Nephron progenitor cell (in vitro differentiated cells): ENCODE measurements at regions not wholly inside any gene's neighbourhood (a gene's known extent, or its start where the extent isn't known, plus 50 kb on each side); places are given as distances from the start of the nearest gene placed in this dataset.

Experiments
- DNase-seq: peaks from one replicate; pipeline ENCODE4 v3.0.0; 2021
- H3K27ac Mint-ChIP-seq: 2 replicates; pipeline ENCODE4 v1.8.0; 2021; ENCODE audit warnings: mild to moderate bottlenecking, moderate library complexity, mixed read lengths
- H3K27me3 Mint-ChIP-seq: 2 replicates; pipeline ENCODE4 v1.8.0; 2021; ENCODE audit warnings: mild to moderate bottlenecking, low read depth, mixed read lengths; ENCODE audit not compliant: poor library complexity
- H3K36me3 Mint-ChIP-seq: 2 replicates; pipeline ENCODE4 v1.8.0; 2021; ENCODE audit warnings: low read depth, mixed read lengths
- H3K4me1 Mint-ChIP-seq: 2 replicates; pipeline ENCODE4 v1.8.0; 2021; ENCODE audit warnings: mixed read lengths
- H3K4me3 Mint-ChIP-seq: 2 replicates; pipeline ENCODE4 v1.8.0; 2021; ENCODE audit warnings: mild to moderate bottlenecking, moderate library complexity, mixed read lengths
- H3K9me3 Mint-ChIP-seq: 2 replicates; pipeline ENCODE4 v1.8.0; 2021; ENCODE audit warnings: mild to moderate bottlenecking, moderate library complexity, mixed read lengths
- TF ChIP-seq, protein P1 (sequence below): fragments of 200-600 bp; sonication (generic); IDR thresholded peaks from 2 replicates; pipeline ENCODE4 v1.5.0; 2021; ENCODE audit warnings: antibody characterized with exemption

DNA sequence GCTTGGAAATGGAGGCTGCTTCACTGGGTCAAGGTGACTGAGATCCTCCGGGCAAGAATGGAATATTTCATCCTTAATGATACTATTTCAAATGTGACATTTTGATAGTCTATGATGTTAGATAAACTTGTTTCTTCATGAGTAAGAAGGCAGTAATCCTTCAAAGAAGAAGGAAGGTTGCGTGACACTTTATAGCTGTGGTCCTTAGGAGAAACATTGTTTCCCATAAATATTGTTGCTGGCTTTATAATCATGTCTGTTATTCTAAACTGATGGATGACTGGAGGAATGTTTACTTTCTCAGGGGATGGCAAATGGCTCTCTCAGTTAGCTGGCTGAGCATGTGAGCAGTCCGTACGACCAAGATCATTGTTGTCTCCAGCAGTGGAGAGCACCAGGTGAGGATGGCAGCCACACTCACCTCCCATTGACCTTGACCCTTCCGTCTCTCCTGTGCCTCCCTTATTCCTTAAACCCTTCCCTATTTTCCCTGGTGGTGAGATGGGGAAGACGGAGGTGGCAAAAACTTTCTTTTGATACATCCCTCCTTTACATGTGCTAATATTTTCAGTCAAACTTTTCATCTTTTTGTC lies 171.2 kb upstream of the OLIG3 start:
- TF ChIP-seq, protein P1, sequence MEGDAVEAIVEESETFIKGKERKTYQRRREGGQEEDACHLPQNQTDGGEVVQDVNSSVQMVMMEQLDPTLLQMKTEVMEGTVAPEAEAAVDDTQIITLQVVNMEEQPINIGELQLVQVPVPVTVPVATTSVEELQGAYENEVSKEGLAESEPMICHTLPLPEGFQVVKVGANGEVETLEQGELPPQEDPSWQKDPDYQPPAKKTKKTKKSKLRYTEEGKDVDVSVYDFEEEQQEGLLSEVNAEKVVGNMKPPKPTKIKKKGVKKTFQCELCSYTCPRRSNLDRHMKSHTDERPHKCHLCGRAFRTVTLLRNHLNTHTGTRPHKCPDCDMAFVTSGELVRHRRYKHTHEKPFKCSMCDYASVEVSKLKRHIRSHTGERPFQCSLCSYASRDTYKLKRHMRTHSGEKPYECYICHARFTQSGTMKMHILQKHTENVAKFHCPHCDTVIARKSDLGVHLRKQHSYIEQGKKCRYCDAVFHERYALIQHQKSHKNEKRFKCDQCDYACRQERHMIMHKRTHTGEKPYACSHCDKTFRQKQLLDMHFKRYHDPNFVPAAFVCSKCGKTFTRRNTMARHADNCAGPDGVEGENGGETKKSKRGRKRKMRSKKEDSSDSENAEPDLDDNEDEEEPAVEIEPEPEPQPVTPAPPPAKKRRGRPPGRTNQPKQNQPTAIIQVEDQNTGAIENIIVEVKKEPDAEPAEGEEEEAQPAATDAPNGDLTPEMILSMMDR = no peak
- H3K27ac Mint-ChIP-seq = peak overlapping the region; percentile 14
- H3K27me3 Mint-ChIP-seq = no peaks in the 10 kb centered on the region
- no peak overlapping the region for H3K4me3 Mint-ChIP-seq
- H3K4me1 Mint-ChIP-seq = peaks cover 26% of the 10 kb centered on the region
- DNase-seq = no peak
- H3K36me3 Mint-ChIP-seq = peaks cover under 1% of the 10 kb centered on the region
- peaks cover 7% of the 10 kb centered on the region for H3K9me3 Mint-ChIP-seq

DNA sequence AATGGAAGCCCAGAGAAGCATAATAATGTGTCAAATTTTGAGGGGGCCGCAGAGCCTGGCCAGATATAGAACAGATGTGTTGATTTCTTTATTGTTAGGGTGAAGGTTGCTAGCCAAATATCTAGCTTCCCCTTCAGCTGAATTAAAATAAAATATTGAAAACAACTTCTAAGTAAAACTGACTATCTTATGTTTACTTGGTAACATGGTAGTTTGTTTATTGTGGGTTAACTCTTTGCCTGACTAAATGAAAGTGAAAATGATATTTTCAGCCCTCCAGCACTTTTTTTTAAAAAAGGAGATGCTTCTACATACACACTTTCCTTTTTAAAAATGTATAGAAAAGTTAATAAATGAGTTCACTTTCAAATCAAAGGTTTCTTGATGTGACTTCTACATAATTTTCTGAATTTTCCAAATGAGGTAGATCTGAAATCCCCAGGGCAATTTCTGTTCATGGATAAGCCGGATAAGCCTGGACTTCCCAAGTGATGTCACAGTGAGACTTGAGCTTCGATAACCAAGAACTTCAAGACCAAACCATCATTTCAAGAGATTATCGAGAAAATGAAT lies 172.1 kb upstream of the OLIG3 start:
- no peak overlapping the region for H3K27ac Mint-ChIP-seq
- H3K27me3 Mint-ChIP-seq = no peaks in the 10 kb centered on the region
- peaks cover 26% of the 10 kb centered on the region for H3K4me1 Mint-ChIP-seq
- TF ChIP-seq, protein P1 = no peak
- H3K36me3 Mint-ChIP-seq = peaks cover 6% of the 10 kb centered on the region
- no peak overlapping the region for H3K4me3 Mint-ChIP-seq
- no peak for DNase-seq
- peaks cover 13% of the 10 kb centered on the region for H3K9me3 Mint-ChIP-seq

DNA sequence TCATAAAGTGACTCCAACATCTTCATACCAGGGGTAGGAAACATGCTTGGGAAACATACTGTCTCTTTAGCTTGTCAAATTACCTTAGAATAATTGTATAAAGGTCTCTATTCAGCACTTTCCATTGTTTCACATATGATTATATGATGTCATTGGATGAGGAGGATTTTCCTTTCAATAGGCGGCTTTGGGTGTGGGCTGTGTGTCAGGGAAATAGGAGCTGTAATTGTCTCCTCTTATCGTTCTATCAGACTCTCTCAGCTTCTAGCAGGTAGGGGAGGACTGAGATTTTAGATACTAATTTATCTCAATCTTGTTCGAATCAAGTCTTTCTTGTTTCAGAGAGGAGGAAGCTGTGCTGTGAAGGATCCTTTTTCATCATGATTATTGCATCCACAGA lies 179.4 kb upstream of the OLIG3 start:
- DNase-seq = no peak
- Mint-ChIP-seq H3K4me1 (no peaks in the 10 kb centered on the region), H3K27ac (peak overlapping the region; percentile 22), H3K36me3 (peaks cover 14% of the 10 kb centered on the region), H3K4me3 (no peak overlapping the region), H3K27me3 (peaks cover 7% of the 10 kb centered on the region), H3K9me3 (peaks cover 44% of the 10 kb centered on the region)
- TF ChIP-seq, protein P1 = no peak

DNA sequence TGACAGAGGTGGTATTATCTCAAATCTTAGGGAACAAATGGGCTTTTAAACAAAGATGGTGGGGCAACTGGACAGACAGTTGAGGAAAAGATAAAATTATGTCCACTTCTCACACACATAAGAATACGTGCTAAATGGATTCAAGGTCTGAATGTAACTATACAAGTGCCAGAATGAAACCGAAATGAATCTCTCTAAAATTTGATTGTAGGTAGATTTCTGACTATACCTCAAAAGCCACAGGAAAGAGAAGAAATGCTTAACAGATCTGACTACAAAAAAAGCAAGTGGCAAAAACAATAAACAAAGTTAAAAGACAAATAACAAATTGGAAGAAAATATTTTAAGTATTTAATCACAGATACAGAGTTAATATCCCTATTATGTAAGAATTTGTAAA lies 182.7 kb upstream of the OLIG3 start:
- peaks cover 39% of the 10 kb centered on the region for H3K9me3 Mint-ChIP-seq
- no peak overlapping the region for H3K27ac Mint-ChIP-seq
- peaks cover 7% of the 10 kb centered on the region for H3K27me3 Mint-ChIP-seq
- DNase-seq = no peak
- TF ChIP-seq, protein P1 = no peak
- no peaks in the 10 kb centered on the region for H3K4me1 Mint-ChIP-seq
- H3K36me3 Mint-ChIP-seq = peaks cover 9% of the 10 kb centered on the region
- no peak overlapping the region for H3K4me3 Mint-ChIP-seq

DNA sequence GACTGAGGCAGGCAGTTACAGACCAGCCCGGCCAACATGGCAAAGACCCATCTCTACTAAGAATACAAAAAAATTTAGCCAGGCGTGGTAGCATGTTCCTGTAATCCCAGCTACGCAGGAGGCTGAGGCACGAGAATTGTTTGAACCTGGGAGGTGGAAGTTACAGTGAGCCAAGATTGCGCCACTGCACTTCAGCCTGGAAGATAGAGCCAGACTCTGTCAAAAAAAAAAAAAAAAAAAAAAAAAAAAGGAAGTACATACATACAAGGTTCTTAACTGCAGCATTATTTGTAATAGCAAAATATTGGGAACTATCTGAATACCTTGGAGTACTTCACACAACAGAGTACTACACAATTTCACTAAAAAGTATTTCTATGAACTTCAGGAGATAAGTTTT lies 183.5 kb upstream of the OLIG3 start:
- Mint-ChIP-seq H3K27ac (no peak overlapping the region), H3K4me3 (no peak overlapping the region), H3K4me1 (no peaks in the 10 kb centered on the region), H3K9me3 (peaks cover 47% of the 10 kb centered on the region), H3K27me3 (peaks cover 7% of the 10 kb centered on the region), H3K36me3 (peaks cover 13% of the 10 kb centered on the region)
- no peak for DNase-seq
- TF ChIP-seq, protein P1 = no peak

DNA sequence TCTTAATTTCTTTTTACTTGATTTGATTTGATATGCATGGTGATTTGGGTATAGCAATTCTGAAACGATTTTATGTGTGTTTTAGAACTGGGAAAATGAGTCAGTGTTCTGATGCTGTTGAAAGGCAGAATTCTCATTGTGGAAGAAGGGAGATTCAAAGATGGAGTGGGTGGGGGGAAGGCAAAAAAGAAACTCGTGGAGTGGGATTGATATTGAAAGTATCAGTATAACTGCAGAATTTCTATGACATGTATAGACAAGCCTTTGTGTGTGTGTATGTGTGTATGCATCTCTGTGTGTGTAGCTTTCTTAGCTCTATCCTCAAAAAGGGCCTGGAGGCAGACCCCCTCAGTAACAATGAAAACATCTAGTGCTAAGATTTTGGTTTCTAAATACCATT lies 184.3 kb upstream of the OLIG3 start:
- Mint-ChIP-seq H3K27ac (no peak overlapping the region), H3K9me3 (peaks cover 52% of the 10 kb centered on the region), H3K36me3 (peaks cover 13% of the 10 kb centered on the region), H3K4me1 (no peaks in the 10 kb centered on the region), H3K27me3 (peaks cover 3% of the 10 kb centered on the region), H3K4me3 (no peak overlapping the region)
- no peak for DNase-seq
- TF ChIP-seq, protein P1 = no peak
